ENCODE measurements at regions not wholly inside any gene's neighbourhood (a gene's known extent, or its start where the extent isn't known, plus 50 kb on each side); places are given as distances from the start of the nearest gene placed in this dataset.
A peak's percentile ranks its signal among the peaks of the same experiment; 100 is the strongest.
"Not testable (repeated sequence)": the region's sequence is repeated elsewhere in the genome, so short reads cannot be mapped to it uniquely, and the experiment has no call there.

- H3K9me3 ChIP-seq = no peaks in the 10 kb centered on the region
- WGBS, 2 donors (ENCODE audit: low coverage in 1 of 2) = 50% methylated on average over 1 to 6 of the region's 11 CpGs
- no peak overlapping the region for H3K4me3 ChIP-seq
- H3K27ac ChIP-seq = no peak overlapping the region
- no peaks in the 10 kb centered on the region for H3K36me3 ChIP-seq
- ATAC-seq = no peak
- H3K27me3 ChIP-seq = peaks cover 37% of the 10 kb centered on the region
- no peak for TF ChIP-seq EP300 (IDR thresholded peaks at IDR 0.05)
- no peak for TF ChIP-seq CTCF (IDR thresholded peaks at IDR 0.05)
- no peak for TF ChIP-seq POLR2AphosphoS5 (IDR thresholded peaks at IDR 0.05)
- no peak for TF ChIP-seq POLR2A (IDR thresholded peaks at IDR 0.05)
- H3K4me1 ChIP-seq = peaks cover 0 to 36% (median 13%) of the 10 kb centered on the region in 3 donors
Measured at GRCh38 chr1:30524840-30525617, 198.4 kb downstream of the MATN1 start.

- peaks cover 37% of the 10 kb centered on the region for H3K27me3 ChIP-seq
- ATAC-seq, H3K36me3 ChIP-seq, H3K27ac ChIP-seq, H3K4me3 ChIP-seq, H3K9me3 ChIP-seq: not testable (repeated sequence)
- peaks cover 0 to 36% (median 13%) of the 10 kb centered on the region in 3 donors for H3K4me1 ChIP-seq
- 18 to 38% methylated on average over 1 of the region's 8 CpGs for WGBS, 2 donors (ENCODE audit: low coverage in 1 of 2)
Measured at GRCh38 chr1:30524025-30524555, 199.3 kb downstream of the MATN1 start.

GRCh38 chr1:30523055-30524020 lies 200.0 kb downstream of the MATN1 start:
- no peak for ATAC-seq
- no peak for TF ChIP-seq POLR2A (IDR thresholded peaks at IDR 0.05)
- no peak for TF ChIP-seq CTCF (IDR thresholded peaks at IDR 0.05)
- TF ChIP-seq POLR2AphosphoS5 (IDR thresholded peaks at IDR 0.05) = no peak
- no peak for TF ChIP-seq EP300 (IDR thresholded peaks at IDR 0.05)
- Histone ChIP-seq H3K9me3 (no peaks in the 10 kb centered on the region), H3K27me3 (peaks cover 41% of the 10 kb centered on the region), H3K4me1 (peaks cover 0 to 36% (median 13%) of the 10 kb centered on the region in 3 donors), H3K4me3 (no peak overlapping the region), H3K27ac (peak overlapping the region in 1 of 4 donors; percentile 7), H3K36me3 (no peaks in the 10 kb centered on the region)
- WGBS, 2 donors (ENCODE audit: low coverage in 1 of 2) = 38 to 42% methylated on average over 1 to 3 of the region's 5 CpGs

GRCh38 chr1:30522031-30523004 lies 201.1 kb downstream of the MATN1 start:
- peak; percentile 81 for ATAC-seq
- Histone ChIP-seq H3K27ac (peak overlapping the region in 3 of 4 donors; percentile 24 to 57 (median 35)), H3K4me1 (peaks cover 0 to 36% (median 13%) of the 10 kb centered on the region in 3 donors), H3K9me3 (no peaks in the 10 kb centered on the region), H3K27me3 (peaks cover 42% of the 10 kb centered on the region), H3K4me3 (no peak overlapping the region), H3K36me3 (no peaks in the 10 kb centered on the region)
- WGBS, 2 donors (ENCODE audit: low coverage in 1 of 2) = 29 to 41% methylated on average over 10 to 11 of the region's 17 CpGs
- TF ChIP-seq POLR2A (IDR thresholded peaks at IDR 0.05) = no peak
- peak; percentile 87 for TF ChIP-seq POLR2AphosphoS5 (IDR thresholded peaks at IDR 0.05)
- no peak for TF ChIP-seq EP300 (IDR thresholded peaks at IDR 0.05)
- no peak for TF ChIP-seq CTCF (IDR thresholded peaks at IDR 0.05)
